NCI-H774 (cell line): ENCODE measurements at regions not wholly inside any gene's neighbourhood (a gene's known extent, or its start where the extent isn't known, plus 50 kb on each side); places are given as distances from the start of the nearest gene placed in this dataset.
"Not testable (repeated sequence)": the region's sequence is repeated elsewhere in the genome, so short reads cannot be mapped to it uniquely, and the experiment has no call there.

Source experiments
- DNase-seq: peaks from one replicate; lab custom pipeline; 2025; lab: John Stamatoyannopoulos, UW

- no peak for DNase-seq
Measured at GRCh38 chr2:129375632-129376425, 603.6 kb upstream of the RAB6C start.

GRCh38 chr2:129376426-129377077 is 602.9 kb upstream of the RAB6C start:
- no peak for DNase-seq

GRCh38 chr2:129377078-129377469 is 602.4 kb upstream of the RAB6C start:
- no peak for DNase-seq

- DNase-seq: no peak
Measured at GRCh38 chr2:129378186-129378585, 601.3 kb upstream of the RAB6C start.

- DNase-seq: no peak
Measured at GRCh38 chr2:129379411-129379810, 600.1 kb upstream of the RAB6C start.

GRCh38 chr2:129381789-129382188 is 597.7 kb upstream of the RAB6C start:
- no peak for DNase-seq

GRCh38 chr2:129388870-129389269 is 590.6 kb upstream of the RAB6C start:
- no peak for DNase-seq

- no peak for DNase-seq
Measured at GRCh38 chr2:129393816-129394215, 585.6 kb upstream of the RAB6C start.

GRCh38 chr2:129396980-129397599 is 582.4 kb upstream of the RAB6C start:
- no peak for DNase-seq

- no peak for DNase-seq
Measured at GRCh38 chr2:129400826-129401225, 578.6 kb upstream of the RAB6C start.

GRCh38 chr2:129402076-129402475 is 577.4 kb upstream of the RAB6C start:
- no peak for DNase-seq

GRCh38 chr2:129404000-129404685 is 575.3 kb upstream of the RAB6C start:
- DNase-seq: no peak

- no peak for DNase-seq
Measured at GRCh38 chr2:129408570-129408969, 570.9 kb upstream of the RAB6C start.

- not testable (repeated sequence) for DNase-seq
Measured at GRCh38 chr2:129417041-129417440, 562.4 kb upstream of the RAB6C start.

GRCh38 chr2:129422028-129422427 is 557.4 kb upstream of the RAB6C start:
- DNase-seq: no peak

GRCh38 chr2:129428086-129428660 is 551.3 kb upstream of the RAB6C start:
- no peak for DNase-seq

GRCh38 chr2:129430911-129431310 is 548.6 kb upstream of the RAB6C start:
- no peak for DNase-seq

GRCh38 chr2:129431881-129432280 is 547.6 kb upstream of the RAB6C start:
- DNase-seq: no peak

GRCh38 chr2:129436809-129437208 is 542.7 kb upstream of the RAB6C start:
- no peak for DNase-seq

GRCh38 chr2:129437725-129438124 is 541.7 kb upstream of the RAB6C start:
- no peak for DNase-seq

GRCh38 chr2:129438501-129439057 is 540.9 kb upstream of the RAB6C start:
- no peak for DNase-seq
